ENCODE measurements at regions not wholly inside any gene's neighbourhood (a gene's known extent, or its start where the extent isn't known, plus 50 kb on each side); places are given as distances from the start of the nearest gene placed in this dataset.

GRCh38 chr1:168476588-168477385 is 67.0 kb downstream of the XCL2 start:
- no peak for TF ChIP-seq GATA2 (IDR thresholded peaks at IDR 0.05; ENCODE audit: low read depth, low read length)
- TF ChIP-seq GATA3 (IDR thresholded peaks at IDR 0.05; ENCODE audit: low read depth, low read length): no peak

Data from SH-SY5Y (cell line).